ENCODE measurements at regions not wholly inside any gene's neighbourhood (a gene's known extent, or its start where the extent isn't known, plus 50 kb on each side); places are given as distances from the start of the nearest gene placed in this dataset.

DNA sequence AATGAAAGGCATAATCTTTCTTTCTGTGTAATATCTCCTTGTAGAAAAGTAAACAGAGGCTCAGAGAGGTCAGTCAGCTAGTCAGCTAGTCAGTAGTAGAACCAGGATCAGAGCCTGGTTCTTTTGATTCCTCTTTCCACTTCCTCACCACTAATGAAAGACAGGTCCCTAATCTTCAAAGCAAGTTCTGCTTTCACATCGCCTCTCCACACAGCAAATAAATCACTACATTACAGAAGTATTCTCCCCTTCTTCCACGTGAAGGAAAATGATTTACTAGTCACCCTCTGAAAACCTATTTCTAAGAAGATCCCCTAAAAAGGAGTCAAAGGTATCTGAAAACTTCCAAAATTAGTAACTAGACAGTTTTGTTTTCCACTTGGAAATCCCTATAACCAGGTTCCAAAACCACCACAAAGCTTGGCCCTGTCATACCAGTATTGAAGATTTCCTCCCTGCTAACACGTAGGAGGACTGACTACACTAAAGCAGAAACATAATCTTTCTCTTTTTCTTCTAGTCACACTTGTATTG lies 140.5 kb upstream of the TARS1 start (continued):
- TF ChIP-seq MYC (IDR thresholded peaks at IDR 0.05; ENCODE audit: low read depth, low read length) = no peak
- no peak for TF ChIP-seq MYC (CRISPR knock-in tag; IDR thresholded peaks at IDR 0.05; ENCODE audit: borderline replicate concordance, low read depth)
- TF ChIP-seq TARDBP (IDR thresholded peaks at IDR 0.05) = no peak

DNA sequence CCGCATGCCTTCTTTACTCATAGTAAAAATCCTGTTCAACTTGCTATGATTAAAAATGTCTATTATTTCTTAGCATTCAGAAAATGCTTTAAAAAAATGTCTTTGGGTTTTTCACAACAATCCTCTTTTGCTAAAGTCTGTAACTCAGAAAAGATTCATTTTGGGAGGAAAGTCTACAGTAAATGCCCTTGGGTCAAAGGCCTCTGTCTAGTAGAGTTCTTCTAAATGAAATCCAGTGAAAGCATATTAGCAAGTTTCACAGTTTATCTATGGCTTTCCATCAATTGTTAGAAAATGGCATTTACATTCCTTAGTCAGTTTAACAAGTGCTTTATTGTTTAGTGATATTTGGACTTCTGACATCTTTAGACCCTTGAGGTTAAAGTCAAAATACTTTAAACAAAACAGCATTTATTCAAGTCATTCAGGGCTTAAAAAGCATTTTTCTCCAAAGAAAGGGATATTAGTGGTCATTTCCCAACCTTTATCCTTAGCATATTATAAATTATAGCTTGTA lies 137.1 kb upstream of the TARS1 start:
- Histone ChIP-seq H4K20me1 (replicated peaks; ENCODE audit: control insufficient read depth, insufficient read depth, low read length) (no peaks in the 10 kb centered on the region), H3K4me1 (replicated peaks in 1 of 2; ENCODE audit: control insufficient read depth in 2 of 2, insufficient read depth in 2 of 2, low read length in 2 of 2) (no peaks in the 10 kb centered on the region), H3K27ac (ENCODE audit: extremely low read depth, low read depth, low read length) (no peak overlapping the region), H3K9me1 (ENCODE audit: control insufficient read depth, insufficient read depth, low read length) (no peaks in the 10 kb centered on the region), H3K36me3 (ENCODE audit: control insufficient read depth, insufficient read depth, low read length) (no peaks in the 10 kb centered on the region), H3K9me3 (replicated peaks; ENCODE audit: control insufficient read depth, insufficient read depth, low read depth, low read length) (no peaks in the 10 kb centered on the region), H2AFZ (ENCODE audit: low read depth, low read length) (no peak overlapping the region), H3K27me3 (ENCODE audit: control insufficient read depth in 2 of 2, insufficient read depth in 2 of 2, low read length in 2 of 2) (no peaks in the 10 kb centered on the region), H3K4me3 (no peak overlapping the region), H3K4me2 (ENCODE audit: insufficient read depth, low read length) (no peak overlapping the region), H3K79me2 (ENCODE audit: control insufficient read depth, insufficient read depth, low read length) (no peaks in the 10 kb centered on the region), H3K9ac (ENCODE audit: insufficient read depth in 1 of 2, low read depth in 2 of 2, low read length in 2 of 2) (no peak overlapping the region)
- 0% methylated on average over 1 of the region's 1 CpG for WGBS (ENCODE audit: insufficient coverage, low coverage, missing lambda C conversion rate)
- in situ Hi-C loops (cut with MboI) (no loop called here), intact Hi-C loops (cut with micrococcal nuclease) (no loop called here)
- TF ChIP-seq SUPT5H (IDR thresholded peaks at IDR 0.05) = no peak
- no peak for TF ChIP-seq SRF (CRISPR knock-in tag; IDR thresholded peaks at IDR 0.05)
- TF ChIP-seq JUN (IDR thresholded peaks at IDR 0.05; ENCODE audit: borderline replicate concordance, low read depth, low read length) = no peak
- no peak for TF ChIP-seq JUN (CRISPR knock-in tag; IDR thresholded peaks at IDR 0.05; ENCODE audit: borderline replicate concordance)
- TF ChIP-seq ZNF174 (CRISPR knock-in tag; IDR thresholded peaks at IDR 0.05) = no peak
- TF ChIP-seq, protein P1, sequence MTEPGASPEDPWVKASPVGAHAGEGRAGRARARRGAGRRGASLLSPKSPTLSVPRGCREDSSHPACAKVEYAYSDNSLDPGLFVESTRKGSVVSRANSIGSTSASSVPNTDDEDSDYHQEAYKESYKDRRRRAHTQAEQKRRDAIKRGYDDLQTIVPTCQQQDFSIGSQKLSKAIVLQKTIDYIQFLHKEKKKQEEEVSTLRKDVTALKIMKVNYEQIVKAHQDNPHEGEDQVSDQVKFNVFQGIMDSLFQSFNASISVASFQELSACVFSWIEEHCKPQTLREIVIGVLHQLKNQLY (CRISPR knock-in tag; conservative IDR thresholded peaks at IDR 0.05) = no peak
- no peak for TF ChIP-seq FOXK1 (CRISPR knock-in tag; IDR thresholded peaks at IDR 0.05; ENCODE audit: borderline replicate concordance)
- ATAC-seq (no peak), DNase-seq (ENCODE audit: extremely low read depth in 1 of 4, low spot score in 3 of 4) (no peak), FAIRE-seq (no peak)
- ChIA-PET CTCF (ENCODE audit: low intra/inter-chr PET ratio) (no interaction called here), POLR2A (no interaction called here)
- BruUV-seq (replicated peaks) = no TSS peak
